ENCODE measurements at regions not wholly inside any gene's neighbourhood (a gene's known extent, or its start where the extent isn't known, plus 50 kb on each side); places are given as distances from the start of the nearest gene placed in this dataset.

DNA sequence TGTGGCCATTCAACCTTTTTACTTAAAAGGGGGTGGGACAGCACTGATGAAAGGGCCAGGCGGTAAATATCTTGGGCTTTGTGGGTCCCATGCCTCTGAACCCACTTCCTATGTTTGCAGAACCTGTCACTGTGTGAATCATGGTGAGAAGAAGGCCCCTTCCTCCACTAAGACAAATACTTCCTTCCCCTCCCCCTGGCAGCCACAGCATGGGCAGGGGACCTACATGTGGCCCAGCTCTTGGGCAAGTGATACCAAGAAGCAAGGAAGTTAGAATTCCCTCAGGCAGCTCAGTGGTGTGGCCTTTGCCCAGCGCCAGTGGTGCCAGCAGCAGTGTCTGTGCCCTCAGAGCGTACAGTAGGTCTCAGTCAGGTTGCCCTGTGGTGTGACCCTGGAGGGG, 168.6 kb downstream of the TRIM33 start:
- peak; percentile 60 for DNase-seq

DNA sequence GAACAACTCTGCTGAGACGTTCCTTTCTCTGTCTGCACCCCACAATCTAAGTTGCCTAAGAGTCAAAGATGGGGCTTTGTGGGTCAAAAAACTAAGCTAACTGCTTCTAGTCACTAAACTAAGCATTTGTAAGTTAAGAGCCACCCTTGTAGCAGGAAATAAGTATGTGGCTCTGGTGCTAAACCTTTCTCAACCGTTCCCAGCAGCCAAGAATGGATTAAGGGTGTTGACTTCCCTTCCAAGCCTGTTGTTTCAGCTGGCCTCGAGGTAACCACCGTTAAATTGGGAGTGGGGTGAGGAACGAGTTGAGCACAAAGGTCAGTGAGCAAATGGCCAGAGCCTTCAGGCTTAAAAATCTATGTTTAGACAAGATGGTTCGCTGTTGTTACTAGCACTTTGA, 169.1 kb downstream of the TRIM33 start:
- no peak for DNase-seq

DNA sequence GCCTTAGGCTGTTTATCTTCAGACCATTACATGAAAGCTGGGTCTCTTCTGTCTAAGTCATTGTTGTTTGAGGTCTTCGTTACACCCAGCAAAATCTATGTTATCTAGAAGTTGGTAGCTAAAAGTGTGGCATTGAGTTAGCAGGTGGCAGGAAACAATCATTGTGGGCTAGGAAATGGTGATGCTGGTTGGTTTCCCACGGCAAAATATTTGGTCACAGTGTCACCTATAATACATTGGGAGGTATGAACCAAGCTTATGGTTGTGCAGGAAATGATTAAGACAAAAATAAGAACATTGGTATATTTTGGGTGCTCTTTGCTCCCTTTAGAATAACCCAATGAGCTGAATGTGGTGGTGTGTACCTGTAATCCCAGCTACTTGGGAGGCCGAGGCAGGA, 169.7 kb downstream of the TRIM33 start:
- peak; percentile 41 for DNase-seq

DNA sequence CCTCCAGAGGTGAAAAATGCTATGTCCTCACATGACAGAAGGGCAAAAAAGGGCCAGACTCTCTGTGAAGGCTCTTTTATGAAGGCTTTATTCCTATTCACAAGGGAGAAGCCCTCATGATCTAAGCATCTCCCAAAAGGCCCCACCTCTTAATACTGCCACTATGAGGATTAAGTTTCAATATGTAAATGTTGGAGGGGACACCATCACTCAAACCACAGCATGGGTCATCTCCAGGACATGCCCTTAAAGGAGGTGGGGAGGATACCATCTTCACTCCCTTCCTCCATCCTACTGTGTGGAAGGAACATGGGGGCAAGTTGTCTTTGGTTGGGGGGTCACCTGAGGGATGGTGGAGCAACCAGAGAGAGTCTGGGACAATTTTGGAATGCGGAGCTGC, 170.1 kb downstream of the TRIM33 start:
- DNase-seq = no peak

DNA sequence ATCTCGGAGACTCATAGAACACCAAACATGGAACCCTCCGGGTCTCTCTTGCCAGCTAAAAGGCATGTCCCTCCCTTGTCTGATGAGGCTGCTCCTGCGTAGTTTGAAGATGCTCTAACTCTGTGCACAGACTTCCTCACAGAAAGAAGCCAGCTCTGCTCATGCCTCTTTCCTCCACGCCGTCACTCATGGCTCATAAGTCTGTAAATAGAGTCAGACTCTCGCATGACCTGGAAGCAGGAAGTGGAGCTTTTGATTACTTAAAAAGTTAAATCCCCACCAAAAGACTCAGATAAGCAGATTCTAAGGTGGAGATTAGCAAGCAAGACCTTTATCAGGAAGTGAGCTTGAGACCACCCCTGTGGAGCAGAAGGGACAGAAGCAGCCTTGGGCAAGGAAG, 171.6 kb downstream of the TRIM33 start:
- DNase-seq = peak; percentile 41

DNA sequence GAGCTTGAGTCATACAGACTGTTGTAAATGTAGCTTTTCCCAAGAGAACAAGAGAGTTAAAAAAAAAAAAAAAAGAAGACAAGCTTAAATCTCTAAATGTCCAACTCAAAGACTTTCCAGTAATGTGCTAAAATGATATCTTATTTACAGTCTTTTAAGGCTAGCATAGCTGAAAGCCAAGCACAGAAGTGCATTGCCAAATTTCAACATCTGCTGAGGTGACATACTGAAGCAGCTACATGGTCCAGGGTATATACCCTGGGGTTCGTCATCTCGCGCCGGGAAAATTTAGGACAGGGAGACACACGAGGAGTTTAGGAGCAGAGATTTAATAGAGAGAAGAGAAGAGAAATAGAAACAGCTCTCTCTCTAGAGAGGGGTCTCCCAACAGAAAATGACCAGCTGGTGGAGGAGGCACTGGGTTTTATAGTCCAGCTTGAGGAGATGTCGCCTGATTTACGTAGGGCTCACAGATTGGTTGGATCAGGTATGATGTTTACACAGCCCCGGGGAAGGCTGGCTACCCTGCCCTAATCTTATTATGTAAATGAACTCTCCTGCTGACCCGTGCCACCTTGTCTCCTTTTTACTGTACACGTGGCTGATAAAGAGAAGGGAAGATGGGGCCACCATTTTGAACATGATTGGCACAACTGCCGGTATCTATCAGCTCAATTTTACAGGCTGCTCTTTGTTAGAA, 172.7 kb downstream of the TRIM33 start:
- no peak for DNase-seq

DNA sequence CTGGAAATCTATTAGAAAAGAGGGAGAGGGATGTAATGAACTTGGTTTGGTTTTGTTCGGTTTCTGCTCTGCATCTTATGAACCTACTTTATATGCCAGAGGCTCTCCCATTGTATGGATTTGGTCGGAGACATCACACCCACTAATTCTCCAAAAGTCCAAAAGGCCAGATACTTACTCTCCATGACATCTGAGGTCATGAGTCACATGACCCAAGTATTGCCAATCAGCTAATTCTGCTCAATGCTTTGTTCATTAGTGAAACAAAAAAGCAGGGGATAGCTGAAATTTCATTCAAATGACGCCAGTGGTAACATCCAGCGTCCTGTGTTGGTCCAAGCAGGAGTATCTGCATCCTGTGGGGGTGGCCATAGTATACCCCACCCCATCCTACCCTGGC, 173.6 kb downstream of the TRIM33 start:
- no peak for DNase-seq

DNA sequence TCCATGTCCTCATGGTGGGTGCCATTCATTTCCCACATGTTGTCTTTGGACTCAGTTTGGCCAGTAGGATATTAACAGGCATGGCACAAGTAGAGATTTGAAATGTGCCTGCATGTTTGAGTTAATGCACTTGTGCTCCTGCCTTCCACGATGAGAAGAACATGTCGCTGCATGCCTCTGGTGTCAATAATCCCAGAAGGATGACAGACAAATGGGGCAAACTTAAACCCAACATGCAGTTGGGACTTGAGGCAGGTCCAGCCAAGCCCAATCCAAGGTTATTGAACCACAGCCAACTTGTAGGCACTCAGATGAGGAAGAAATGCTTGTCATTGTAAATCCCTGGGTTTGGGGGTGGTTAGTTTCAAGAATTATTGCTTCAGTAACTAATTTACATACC, 174.6 kb downstream of the TRIM33 start:
- no peak for DNase-seq

DNA sequence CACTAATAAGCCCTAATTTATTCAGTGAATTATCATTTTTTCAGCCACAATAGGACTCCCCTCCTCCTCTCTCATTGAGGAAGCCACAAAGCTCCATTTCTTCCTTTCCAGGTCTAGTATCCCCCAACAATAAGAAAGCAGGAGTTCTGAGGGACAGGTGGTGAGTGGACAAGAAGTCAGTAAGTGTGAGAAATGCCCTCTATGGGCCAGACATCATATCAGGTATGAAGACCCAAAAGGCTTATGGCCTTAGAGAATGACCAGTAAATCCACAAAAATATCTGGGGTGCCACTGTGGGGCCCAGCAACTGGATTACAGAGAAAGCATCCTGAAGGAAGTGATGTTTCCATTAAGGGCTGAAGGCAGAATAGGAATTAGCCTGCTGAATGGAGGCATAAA, 175.7 kb downstream of the TRIM33 start:
- no peak for DNase-seq

DNA sequence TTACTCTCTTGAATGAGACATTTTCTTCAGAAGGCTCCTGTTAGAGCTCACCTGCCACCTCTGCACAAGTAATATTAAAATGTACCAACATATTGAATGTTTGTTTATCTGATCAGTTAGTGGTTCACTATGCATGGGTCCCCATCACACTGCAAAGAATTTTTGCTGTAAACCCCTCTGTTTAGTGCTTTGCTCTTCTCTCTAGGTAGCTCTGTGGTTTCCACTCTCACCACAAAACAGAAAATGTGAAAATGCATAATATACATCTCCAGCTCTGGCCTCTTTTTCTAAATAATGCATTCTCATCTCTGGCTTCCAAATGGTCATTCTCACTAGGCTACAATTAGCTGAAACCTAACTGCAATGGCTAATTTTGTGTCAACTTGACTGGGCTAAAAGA, 176.7 kb downstream of the TRIM33 start:
- no peak for DNase-seq

DNA sequence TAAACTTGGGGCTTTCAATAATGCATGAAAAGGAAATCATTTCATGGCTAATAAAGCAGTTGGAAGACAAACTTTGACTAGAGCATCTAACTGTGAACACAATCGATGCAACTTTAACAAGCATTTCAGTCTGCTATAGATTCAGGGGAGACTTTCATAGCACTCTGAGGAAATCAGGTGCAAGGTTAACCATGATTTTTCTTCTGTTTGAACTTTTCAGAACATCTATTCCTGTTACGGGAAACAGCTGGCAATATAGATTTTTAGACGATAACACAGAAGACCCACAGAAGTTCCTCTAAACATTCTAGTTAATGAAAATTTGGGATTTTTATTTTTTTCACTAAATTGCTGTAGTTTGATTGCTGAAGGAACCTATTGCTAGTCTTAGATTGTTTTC, 177.3 kb downstream of the TRIM33 start:
- DNase-seq = no peak

DNA sequence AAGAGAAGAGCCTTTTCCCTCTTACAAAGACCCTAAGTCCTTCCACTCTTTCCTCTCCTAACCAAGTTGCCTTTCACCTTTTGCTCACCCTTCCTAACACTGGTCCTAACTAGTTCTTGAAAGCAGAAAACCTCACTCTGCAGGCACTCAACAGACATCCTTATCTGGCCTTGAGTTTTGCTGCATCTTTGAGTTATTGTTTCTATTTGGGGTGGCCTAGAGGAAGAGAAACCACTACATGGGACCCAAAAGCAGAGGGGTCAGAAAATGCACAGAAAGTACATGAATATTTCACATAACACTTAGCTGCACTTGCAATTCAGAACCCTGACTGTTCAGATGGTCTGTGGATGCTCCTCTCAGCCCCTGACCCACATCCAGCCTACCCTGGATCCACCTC, 178.3 kb upstream of the SYT6 start:
- no peak for DNase-seq

DNA sequence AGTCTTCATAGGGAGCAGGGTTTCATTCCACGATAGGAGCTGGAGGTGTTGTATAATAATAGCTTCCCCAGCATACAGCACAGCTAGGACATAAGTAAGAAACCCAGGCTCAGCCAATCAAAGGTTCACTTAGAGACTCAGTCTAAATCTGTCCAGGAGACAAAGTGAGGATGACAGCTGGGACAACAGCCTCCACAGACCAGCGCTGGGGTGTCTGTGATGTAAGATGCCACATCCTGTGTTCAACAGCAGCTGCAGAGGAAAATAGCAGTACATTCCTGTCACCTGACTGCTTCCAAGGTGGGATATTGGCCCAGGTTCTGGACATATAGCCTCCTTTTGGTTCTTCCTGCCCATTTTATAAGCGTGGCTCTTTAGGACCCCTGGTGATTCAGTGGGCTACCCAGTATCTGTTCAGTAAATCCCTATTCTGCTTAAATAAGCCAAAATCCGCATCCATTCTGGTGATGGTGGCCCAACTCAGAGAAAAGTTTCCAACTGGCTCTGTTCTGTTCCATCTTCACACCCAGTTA, 176.8 kb upstream of the SYT6 start:
- peak; percentile 52 for DNase-seq

DNA sequence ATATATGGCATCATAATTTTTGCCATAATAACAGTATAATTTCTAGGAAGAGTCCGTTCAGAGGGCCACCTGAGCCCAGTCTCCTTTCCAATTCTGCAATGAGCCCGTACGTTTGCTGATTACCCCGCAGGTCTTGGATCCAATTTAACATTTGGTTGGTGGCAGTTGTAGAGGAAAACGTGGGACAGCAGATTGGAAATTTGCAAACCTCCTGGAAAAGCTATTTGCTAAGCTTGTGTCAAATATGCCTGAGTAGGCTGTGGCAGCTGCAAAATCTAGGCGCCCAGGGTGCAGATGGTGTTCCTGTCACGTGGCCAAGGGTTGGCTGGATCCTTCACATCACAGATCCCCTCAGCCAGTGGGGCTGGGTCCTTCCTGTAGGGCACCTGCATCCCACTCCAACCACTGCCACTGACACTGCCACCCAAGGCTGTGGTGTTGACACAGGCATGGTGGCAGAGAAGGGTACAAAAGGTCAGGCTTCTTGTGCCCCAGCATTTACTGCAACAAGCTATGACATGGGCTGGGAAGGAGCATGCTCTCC, 174.8 kb upstream of the SYT6 start:
- no peak for DNase-seq

DNA sequence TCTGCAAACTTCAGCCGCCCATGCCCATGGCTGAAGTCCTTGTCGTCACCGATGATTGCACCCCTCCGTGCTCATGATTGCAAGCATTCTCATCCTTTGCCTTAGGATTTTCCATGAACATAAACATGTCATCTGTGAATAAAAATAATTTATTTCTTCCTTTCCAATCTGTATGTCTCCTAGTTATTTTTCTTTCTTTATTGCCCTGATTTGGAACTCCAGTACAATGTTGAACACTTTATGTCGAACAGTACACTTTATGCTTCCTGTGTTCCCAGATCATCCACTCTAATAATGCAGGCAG, 170.9 kb upstream of the SYT6 start:
- no peak for DNase-seq

DNA sequence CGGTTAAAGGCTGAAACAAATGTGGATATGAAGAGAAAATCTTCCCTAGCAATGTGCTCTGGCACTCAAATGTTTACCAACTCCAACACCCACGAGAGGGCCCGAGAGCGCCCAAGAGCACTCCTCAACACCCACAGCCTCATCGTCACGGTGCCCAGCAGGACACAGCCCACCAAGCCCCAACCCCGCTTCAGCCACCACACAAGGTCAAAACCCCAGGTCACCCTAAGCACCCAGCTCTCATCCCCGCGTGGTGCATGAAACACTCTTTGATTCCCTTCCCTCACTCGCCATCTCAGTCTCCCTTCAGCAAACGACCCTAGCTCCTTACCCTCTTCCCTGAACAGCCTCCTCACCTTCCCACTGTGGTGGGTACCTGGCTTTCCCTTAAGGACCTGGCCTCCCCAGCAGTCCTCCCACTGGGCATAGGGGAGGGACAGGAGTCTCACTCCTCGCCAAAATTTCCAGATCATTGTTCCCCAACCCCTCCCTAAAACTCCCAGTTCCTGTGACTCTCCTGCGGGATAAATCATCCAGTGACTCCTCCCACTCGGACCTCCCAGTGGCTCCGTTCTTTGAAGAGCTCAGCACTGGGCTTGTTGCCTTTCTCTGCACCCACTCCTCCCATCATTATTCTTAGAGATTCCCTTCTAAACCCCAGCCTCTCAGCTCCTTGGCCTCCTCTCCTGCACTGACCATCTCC, 170.4 kb upstream of the SYT6 start:
- no peak for DNase-seq

DNA sequence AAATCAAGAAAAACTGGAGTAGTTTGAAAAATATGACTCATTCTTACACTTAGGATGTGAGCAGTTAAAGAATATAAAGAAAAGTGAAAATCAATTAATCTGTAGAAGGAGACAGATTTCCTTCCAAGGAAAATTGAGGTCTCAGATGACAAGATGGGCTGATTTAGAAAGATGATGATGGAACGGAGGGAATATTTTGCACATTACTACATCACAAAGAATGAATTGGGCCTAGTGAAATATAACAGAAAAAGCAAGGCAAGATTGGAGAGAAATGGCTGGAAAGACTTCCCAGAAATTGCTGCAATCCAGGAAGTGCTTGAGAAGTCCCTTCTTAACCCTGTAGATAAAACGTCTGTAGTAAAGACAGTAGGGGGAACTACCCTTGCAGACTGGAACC, 169.1 kb upstream of the SYT6 start:
- no peak for DNase-seq

DNA sequence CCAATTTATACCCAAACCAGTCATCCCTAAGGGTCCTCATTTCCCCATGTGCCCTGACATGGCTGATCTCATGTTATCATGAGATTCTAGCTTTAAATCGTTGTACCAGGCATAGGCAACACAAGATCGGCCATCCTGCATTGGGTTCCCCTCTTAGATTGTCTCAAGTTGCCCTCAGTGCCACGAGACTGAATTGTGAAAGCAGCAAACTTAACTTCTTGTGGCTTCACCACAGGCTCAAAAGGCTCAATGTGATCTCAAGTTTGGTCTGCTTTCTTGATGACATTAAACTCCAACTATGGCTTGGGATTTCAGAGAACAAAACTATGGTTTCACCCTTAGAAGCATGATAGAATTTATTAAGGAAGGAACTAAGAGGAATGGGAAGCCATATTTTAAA, 168.5 kb upstream of the SYT6 start:
- DNase-seq = no peak

DNA sequence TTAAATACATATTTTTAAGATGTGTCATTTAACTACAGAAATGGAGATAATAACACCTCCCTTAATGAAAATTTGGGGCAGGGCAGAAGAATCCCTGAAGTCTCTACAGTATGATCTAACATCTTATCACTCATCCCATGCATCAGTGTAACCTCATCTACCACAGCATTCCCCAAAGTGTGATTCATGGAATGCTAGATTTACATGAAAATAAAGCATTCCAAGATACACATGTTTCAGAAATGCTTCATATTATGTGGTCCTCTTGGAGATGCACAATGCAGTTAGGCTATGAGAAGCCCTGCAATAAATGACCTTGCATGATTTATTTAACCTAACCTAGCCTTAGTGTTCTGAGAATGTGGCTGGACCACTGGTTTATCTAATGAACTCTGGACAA, 166.9 kb upstream of the SYT6 start:
- DNase-seq = no peak

DNA sequence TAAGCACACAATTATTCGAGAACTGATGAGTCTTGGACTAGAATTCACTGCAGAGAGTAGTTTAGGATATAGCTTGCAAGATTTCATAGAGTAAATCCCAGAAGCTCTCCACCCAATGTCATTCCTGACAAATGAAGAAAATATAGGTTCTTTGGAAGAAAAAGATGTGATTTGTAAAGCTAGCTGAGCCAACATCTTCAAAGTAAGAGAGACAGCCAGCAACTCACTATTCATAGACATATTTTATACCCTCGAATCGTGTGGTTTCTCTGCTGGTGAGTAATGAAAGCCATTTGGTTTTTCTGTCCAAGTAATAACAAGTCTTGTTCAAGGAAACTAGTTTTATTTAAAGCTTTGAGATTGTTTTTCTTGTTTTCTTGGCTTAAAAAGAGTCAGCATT, 165.7 kb upstream of the SYT6 start:
- no peak for DNase-seq

DNA sequence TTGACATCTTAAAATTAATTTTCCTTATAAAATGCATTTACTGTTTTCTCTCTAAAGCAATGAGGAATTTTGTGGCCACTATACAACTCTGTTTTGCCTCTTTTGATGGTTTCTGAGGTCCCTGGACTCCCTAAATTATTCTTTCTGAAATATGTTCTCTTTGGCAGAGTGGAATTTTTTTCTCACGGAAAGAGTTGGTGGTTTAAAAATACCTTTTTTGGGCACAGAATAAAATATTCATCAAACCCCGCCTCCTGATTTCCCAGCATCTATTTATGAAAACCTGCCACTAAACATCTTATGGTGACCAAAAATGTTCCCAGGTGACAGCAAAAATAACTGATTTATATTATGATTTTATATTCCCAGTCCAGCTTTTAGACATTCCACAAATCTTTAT, 165.3 kb upstream of the SYT6 start:
- no peak for DNase-seq

DNA sequence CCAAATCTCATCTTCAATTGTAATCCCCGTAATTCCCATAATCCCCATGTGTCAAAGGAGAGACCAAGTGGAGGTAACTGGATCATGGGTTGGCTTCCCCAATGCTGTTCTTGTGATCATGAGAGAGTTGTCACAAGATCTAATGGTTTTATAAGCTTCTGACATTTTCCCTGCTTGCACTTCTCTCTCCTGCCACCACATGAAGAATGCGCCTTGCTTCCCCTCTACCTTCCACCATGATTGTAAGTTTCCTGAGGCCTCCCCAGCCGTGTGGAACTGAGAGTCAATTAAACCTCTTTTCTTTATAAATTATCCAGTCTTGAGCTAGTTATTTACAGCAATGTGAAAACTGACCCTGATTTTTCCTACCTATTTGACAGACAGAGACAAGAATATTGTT, 162.5 kb upstream of the SYT6 start:
- no peak for DNase-seq

DNA sequence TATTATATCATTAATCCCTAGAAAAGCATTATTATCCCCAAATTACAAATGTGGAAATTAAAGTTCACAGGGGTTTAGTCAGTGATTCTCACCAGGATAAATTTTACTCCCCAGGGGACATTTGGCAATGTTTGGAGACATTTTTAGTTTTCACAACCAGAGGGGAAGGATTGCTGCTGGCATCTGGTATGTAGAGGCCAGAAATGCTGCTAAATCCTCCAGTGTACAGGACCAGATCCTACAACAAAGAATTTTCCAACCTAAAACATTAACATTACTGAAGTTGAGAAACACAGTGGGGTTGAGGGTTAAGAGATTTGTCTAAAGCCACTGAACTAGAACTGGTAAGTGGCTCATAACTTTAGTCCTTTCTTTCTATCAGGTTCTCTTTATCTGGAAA, 162.0 kb upstream of the SYT6 start:
- no peak for DNase-seq

DNA sequence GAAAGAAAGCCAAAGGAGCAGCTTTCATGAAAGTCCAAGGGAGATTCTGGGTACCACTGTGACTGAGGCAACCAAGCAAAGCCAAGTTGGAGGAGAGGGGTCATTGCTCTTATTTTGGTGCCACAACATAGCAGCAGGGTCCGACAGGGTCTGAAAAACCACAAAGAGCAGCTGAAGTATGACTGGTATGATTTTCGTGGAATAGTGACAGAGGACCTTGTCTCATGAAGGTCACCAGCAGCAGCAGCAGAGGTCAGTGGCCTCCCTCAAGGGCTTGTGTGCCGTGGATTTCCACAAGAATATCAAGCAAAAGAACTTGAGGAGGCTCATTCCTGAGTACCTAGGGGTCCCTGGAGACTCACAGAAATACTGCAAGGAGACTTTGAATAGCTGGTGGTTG, 160.9 kb upstream of the SYT6 start:
- DNase-seq = no peak

DNA sequence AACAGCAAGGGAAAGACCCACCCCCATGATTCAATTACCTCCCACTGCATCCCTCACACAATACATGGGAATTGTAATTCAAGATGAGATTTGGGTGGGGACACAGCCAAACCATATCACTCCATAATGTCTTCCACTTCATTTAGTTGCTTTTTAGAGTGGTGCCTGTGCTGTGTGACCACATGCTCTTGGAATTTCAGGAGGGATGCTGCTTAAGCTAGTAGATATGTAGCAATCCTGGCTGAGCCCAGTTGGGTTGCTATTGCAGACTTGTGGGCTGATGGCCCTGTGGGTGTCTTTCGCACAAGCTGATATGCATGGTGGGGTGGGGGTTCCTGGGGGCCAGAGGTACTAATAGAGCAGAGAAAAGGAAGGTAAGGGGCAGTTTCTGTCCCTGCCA, 160.4 kb upstream of the SYT6 start:
- DNase-seq = no peak
